ENCODE measurements at regions not wholly inside any gene's neighbourhood (a gene's known extent, or its start where the extent isn't known, plus 50 kb on each side); places are given as distances from the start of the nearest gene placed in this dataset.
"Not testable (repeated sequence)": the region's sequence is repeated elsewhere in the genome, so short reads cannot be mapped to it uniquely, and the experiment has no call there.

DNA sequence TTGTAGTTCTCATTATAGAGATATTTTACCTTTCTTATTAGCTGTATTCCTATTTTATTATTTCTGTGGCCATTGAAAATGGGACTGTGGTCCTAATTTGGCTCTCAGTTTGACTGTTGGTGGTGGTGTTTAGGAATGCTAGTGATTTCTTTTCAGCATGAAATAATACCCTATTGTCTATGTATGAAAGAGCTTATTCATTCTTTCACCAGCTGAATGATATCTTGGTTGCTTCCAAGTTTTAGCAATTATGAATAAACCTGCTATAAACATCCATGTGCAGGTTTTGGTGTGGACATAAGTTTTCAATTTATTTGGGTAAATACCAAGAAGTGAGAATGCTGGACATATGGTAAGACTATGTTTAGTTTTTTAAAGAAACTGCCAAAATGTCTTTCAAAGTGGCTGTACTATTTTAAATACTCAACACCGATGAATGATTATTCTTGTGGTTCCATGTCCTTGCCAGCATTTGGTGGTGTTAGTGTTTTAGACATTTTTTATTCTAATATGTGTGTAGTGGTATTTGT lies 501.6 kb upstream of the GYPC start:
- H3K9ac ChIP-seq (ENCODE audit: insufficient read depth, low read depth, low read length), result no peak overlapping the region
- no peak overlapping the region for H3K4me3 ChIP-seq (replicated peaks in 1 of 3; ENCODE audit: insufficient read depth in 1 of 3, low read depth in 2 of 3, low read length in 3 of 3)
- ChIA-PET POLR2A (no interaction called here), CTCF (ENCODE audit: low intra/inter-chr PET ratio, low total read pairs) (no interaction called here)
- FAIRE-seq (no peak), ATAC-seq (no peak), DNase-seq (ENCODE audit: low spot score) (no peak)
- no peaks in the 10 kb centered on the region for H3K27me3 ChIP-seq (ENCODE audit: control insufficient read depth in 1 of 2, insufficient read depth in 2 of 2, low read length in 2 of 2)
- TF ChIP-seq, protein P1, sequence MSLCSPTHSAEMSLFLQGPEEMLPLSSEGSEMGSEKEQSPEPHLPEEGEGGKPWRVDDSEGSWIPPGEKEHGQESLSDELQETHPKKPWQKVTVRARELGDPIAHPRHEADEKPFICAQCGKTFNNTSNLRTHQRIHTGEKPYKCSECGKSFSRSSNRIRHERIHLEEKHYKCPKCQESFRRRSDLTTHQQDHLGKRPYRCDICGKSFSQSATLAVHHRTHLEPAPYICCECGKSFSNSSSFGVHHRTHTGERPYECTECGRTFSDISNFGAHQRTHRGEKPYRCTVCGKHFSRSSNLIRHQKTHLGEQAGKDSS (CRISPR knock-in tag; IDR thresholded peaks at IDR 0.05; ENCODE audit: borderline replicate concordance, low read depth), result no peak
- TF ChIP-seq HES4 (CRISPR knock-in tag; IDR thresholded peaks at IDR 0.05; ENCODE audit: borderline replicate concordance) (no peak), KIAA2018 (CRISPR knock-in tag; IDR thresholded peaks at IDR 0.05; ENCODE audit: borderline replicate concordance) (no peak), ZNF33B (CRISPR knock-in tag; IDR thresholded peaks at IDR 0.05) (no peak), KLF11 (CRISPR knock-in tag; IDR thresholded peaks at IDR 0.05) (no peak)
- no peak overlapping the region for H3K4me2 ChIP-seq (ENCODE audit: low read depth, low read length)
- WGBS (ENCODE audit: low lambda C conversion rate), result 5% methylated on average over 1 of the region's 1 CpG
- H3K36me3 ChIP-seq (replicated peaks in 1 of 2; ENCODE audit: control insufficient read depth in 1 of 2, insufficient read depth in 2 of 2, low read length in 2 of 2), result no peaks in the 10 kb centered on the region
- no peaks in the 10 kb centered on the region for H4K20me1 ChIP-seq (ENCODE audit: insufficient read depth, low read length)
- H2AFZ ChIP-seq (ENCODE audit: low read length), result no peak overlapping the region
- no peaks in the 10 kb centered on the region for H3K79me2 ChIP-seq (ENCODE audit: insufficient read depth, low read length)
- H3K4me1 ChIP-seq (ENCODE audit: insufficient read depth, low read length), result no peaks in the 10 kb centered on the region
- in situ Hi-C loops (cut with HindIII; ENCODE audit: extremely low pct_ligation_motif_present, low pct_unique_long_range_greater_than_20kb), result no loop called here
- peaks cover 90% of the 10 kb centered on the region for H3K9me3 ChIP-seq (ENCODE audit: low read length)
- H3K27ac ChIP-seq (ENCODE audit: extremely low read length, insufficient read depth, low read length), result no peak overlapping the region
- intact Hi-C loops (cut with micrococcal nuclease; ENCODE audit: unreplicated experiment), result no loop called here
- no TSS peak for BruUV-seq (replicated peaks)

DNA sequence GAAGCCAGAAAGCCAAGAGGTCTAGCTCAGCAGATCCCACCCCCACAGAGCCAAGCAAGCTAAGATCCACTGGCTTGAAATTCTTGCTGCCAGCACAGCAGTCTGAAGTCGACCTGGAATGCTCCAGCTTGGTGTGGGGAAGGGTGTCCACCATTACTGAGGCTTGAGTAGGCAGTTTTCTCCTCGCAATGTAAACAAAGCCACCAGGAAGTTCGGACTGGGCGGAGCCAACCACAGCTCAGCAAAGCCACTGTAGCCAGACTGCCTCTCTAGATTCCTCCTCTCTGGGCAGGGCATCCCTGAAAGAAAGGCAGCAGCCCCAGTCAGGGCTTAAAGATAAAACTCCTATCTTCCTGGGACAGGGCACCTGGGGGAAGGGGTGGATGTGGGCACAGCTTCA lies 495.0 kb upstream of the GYPC start:
- not testable (repeated sequence) for FAIRE-seq; BruUV-seq (replicated peaks)

More for the DNA sequence above, 495.0 kb upstream of the GYPC start:
- H3K79me2 ChIP-seq (ENCODE audit: insufficient read depth, low read length); ATAC-seq; H3K4me2 ChIP-seq (ENCODE audit: low read depth, low read length); H3K9ac ChIP-seq (ENCODE audit: insufficient read depth, low read depth, low read length); H3K27ac ChIP-seq (ENCODE audit: extremely low read length, insufficient read depth, low read length); H3K36me3 ChIP-seq (replicated peaks in 1 of 2; ENCODE audit: control insufficient read depth in 1 of 2, insufficient read depth in 2 of 2, low read length in 2 of 2); H2AFZ ChIP-seq (ENCODE audit: low read length); H3K4me3 ChIP-seq (replicated peaks in 1 of 3; ENCODE audit: insufficient read depth in 1 of 3, low read depth in 2 of 3, low read length in 3 of 3); CTCF ChIA-PET (ENCODE audit: low intra/inter-chr PET ratio, low total read pairs); H3K4me1 ChIP-seq (ENCODE audit: insufficient read depth, low read length); POLR2A ChIA-PET; H3K27me3 ChIP-seq (ENCODE audit: control insufficient read depth in 1 of 2, insufficient read depth in 2 of 2, low read length in 2 of 2); intact Hi-C loops (cut with micrococcal nuclease; ENCODE audit: unreplicated experiment); DNase-seq (ENCODE audit: low spot score); in situ Hi-C loops (cut with HindIII; ENCODE audit: extremely low pct_ligation_motif_present, low pct_unique_long_range_greater_than_20kb); H4K20me1 ChIP-seq (ENCODE audit: insufficient read depth, low read length): not testable (repeated sequence)
- H3K9me3 ChIP-seq (ENCODE audit: low read length), result peaks cover 60% of the 10 kb centered on the region
- WGBS (ENCODE audit: low lambda C conversion rate), result 39% methylated on average over 4 of the region's 4 CpGs

Measured in HepG2 (cell line).